HG02938 (cell line): ENCODE measurements at regions not wholly inside any gene's neighbourhood (a gene's known extent, or its start where the extent isn't known, plus 50 kb on each side); places are given as distances from the start of the nearest gene placed in this dataset.
"Not testable (repeated sequence)": the region's sequence is repeated elsewhere in the genome, so short reads cannot be mapped to it uniquely, and the experiment has no call there.

Experiments
- ATAC-seq: cut with Tn5 transposase; IDR thresholded peaks from one replicate; pipeline ENCODE4 v1.9.1; 2021; ENCODE audit warnings: mild to moderate bottlenecking, moderate library complexity; ENCODE audit not compliant: unreplicated experiment

DNA sequence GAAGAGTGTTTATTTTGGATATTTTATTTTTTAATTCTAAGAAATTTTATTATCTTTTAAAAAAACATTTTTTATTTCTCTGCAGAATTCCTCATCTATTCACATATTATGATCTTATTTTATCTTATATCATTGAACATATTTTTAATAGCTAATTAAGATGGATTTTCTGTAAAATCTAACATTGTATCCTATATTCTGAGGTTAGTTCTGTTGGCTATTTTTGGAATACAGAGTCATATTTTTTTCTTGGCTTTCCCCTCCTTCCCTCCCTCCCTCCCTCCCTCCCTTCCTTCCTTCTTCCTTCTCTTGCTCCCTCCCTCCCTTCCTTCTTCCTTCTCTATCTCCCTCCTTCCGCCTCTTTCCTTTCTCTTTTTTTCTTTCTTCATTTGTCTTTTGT lies 2326.6 kb upstream of the RAG2 start:
- ATAC-seq = no peak

DNA sequence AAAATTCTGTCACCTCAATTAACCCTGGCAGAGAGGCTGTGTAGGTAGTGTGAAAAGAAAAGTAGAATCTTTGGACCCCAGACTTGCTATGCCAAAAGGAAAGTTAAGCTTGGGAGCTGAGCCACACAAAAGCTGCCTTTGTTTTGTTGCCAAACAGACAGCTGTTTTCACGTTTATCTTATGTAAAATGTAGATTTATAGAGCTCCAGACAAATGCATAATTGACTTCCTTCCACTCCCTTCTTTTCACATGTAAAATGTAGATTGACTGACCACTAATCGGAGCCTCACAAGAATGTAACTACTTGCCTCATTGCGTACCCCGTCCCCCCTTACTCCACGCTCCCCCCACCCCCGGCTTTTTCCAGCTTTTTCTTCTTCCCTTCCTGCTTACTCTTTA lies 2302.2 kb upstream of the RAG2 start:
- ATAC-seq = no peak

DNA sequence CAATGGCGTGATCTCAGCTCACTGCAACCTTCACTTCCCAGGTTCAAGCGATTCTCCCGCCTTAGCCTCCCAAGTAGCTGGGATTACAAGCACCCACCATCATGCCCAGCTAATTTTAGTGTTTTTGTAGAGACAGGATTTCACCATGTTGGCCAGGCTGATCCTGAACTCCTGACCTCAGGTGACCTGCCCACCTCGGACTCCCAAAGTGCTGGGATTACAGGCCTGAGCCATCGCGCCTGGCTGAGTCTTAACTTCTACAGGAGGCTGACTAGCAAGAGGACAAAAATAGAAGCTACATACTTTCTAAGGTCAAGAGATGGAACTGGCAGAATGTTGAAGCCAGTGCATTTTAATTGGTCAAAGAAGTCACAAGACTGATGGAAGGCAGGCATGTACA lies 2296.2 kb upstream of the RAG2 start:
- ATAC-seq = not testable (repeated sequence)

DNA sequence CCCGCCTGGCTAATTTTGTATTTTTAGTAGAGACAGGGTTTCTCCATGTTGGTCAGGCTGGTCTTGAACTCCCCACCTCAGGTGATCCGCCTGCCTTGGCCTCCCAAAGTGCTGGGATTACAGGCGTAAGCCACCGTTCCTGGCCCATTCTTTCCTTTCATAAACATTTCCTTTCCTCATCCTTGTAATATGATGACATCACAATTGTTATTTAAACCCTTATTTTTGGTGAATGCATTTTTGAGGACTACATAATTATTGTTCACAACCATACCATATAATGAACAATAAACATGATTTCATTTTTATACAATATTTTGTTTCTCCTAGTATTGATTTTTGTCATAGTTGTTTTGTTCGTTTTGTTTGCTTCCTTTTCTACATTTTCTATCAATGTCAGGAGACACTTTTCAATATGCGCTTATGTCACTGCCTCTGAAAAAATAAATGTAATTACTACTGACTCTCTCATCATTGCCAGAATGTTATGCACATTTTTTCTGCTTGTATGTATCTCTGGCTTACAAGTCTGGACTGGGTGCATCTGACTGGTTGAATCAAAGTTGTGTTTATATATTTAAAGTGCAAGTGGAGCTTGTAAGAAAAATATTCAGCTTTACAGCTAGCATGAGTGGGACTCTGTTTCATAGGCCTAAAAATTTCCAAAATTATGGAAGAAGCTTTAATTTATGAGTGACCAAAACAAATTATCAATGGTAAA lies 2286.3 kb upstream of the RAG2 start:
- no peak for ATAC-seq

DNA sequence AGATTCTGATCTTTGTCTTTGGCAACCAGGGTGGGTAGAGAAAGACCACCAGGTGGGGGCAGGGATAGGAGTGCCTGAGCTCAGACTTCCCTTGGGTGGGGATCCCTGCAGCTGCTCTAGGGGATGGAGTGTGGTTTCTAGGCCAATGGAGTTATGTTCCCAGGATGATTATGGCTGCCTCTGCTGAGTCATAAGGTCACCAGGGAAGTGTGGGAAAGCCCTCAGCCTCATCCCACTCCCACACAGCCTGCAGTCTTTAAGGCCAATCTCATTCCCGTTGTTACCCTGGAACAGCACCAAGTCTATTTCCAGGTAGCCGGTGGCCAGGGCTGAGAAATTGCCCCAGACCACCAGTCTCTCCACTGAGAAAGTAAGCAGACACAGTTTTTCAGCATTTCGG lies 2269.3 kb upstream of the RAG2 start:
- no peak for ATAC-seq

DNA sequence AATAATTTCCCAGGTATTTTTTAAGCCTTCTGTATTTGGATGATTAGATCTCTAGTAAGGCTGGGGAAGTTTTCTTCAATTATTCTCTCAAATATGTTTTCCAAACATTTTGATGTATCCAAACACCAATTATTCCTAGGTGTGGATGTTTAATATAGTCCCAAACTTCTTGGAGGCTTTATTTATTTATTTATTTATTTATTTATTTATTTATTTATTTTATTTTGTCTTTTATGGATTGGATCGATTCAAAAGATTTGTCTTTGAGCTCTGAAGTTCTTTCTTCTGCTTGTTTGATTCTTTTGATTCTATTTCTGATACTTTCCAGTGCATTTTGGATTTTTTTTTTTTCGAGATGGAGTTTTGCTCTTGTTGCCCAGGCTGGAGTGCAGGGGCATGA lies 2267.9 kb upstream of the RAG2 start:
- no peak for ATAC-seq

DNA sequence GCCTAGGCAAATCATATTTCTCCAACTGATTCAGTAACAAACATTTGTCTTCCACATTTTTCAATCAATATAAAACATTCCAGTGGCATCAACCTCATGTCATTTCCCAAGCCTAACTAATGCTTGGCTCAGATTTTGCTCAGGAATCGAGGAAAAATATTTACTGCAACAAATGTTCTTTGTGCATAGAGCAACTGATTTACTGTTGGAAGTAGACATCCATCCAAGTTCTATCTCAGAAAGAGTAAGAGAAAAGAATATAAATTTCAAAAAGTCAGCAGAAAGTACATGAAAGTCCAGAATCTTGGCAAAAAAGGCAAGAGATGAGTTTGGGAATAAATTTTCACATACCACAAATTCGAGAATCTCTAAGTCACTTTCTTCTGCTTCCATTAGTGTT lies 2245.0 kb upstream of the RAG2 start:
- no peak for ATAC-seq

DNA sequence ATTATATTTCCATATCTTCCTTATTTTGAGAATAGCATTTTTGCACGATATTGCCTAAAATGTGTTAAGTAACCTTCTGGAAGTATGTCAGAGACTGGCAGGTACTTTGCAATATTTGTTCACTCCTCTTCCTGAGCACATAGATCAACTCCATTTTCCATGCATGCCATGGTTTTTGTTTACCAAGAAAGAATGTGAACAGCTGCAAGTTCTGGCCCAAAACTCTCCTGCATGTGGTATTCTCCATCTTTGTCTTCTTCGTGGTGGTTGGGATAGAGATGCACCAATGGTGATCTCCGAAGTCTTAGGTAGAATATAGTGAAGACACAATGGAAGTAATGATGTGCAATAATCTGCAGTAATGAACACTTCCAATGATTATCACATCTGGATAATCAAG lies 2241.0 kb upstream of the RAG2 start:
- ATAC-seq = no peak

DNA sequence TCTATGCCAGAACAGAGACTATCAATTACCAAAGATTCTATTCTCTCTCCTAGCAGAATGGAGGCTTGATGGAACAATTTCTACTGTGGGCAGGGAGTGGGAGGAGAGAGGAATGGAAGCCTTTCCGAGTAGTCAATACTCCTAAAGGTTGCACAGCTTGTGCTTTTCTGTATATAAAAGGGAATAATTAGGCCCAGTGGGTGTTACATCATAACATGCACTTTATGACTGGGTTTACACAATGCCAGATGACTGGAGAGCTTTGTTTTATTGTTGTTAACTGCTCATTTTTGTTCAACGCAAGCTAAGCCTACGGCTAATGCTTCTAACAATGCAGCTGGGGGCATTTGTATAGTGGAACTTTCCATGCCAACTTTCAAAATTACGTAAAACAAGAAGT lies 2237.9 kb upstream of the RAG2 start:
- no peak for ATAC-seq

DNA sequence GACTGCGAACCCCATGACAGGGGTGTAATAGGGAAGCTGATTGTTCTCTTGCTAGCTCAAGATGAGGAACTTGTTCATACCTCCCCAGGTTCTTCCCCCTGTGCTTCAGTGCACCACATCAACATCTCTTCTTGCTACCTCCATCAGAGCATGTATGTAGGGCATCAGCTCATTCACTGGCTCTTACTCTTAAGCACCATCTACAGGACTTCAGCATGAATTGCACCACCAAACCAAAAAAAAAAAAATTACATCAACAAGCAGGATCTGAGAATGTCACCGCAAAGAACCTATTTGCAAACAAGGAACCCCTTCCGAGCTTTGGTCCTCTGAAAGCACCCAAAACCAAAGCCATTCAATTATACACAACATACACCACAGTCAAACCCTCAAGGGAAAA lies 2226.5 kb upstream of the RAG2 start:
- no peak for ATAC-seq

DNA sequence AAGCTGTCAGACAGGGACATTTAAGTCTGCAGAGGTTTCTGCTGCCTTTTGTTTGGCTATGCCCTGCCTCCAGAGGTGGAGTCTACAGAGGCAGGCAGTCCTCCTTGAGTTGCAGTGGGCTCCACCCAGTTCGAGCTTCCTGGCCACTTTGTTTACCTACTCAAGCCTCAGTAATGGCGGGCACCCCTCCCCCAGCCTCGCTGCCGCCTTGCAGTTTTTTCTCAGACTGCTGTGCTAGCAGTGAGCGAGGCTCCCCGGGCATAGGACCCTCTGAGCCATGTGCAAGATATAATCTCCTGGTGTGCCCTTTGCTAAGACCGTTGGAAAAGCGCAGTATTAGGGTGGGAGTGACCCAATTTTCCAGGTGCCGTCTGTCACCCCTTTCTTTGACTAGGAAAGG lies 2223.8 kb upstream of the RAG2 start:
- ATAC-seq = not testable (repeated sequence)

DNA sequence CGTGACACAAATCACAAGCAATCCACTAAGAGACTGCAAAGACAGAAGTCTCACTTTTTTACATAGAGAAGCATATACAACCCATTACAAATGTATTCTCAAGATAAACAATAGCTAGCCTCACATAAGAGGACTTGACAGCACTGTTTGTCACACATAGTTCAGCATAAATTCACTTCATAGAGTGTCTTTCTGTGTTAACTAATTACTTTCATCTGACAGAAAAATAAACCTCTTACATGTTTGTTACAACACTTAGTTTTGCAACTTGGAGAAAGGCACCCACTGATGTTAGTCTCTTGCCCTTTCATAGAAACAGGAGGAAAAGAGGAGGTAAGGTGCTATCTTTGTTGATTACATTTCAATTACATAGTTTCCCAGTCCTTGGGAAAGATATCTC lies 2221.9 kb upstream of the RAG2 start:
- no peak for ATAC-seq

DNA sequence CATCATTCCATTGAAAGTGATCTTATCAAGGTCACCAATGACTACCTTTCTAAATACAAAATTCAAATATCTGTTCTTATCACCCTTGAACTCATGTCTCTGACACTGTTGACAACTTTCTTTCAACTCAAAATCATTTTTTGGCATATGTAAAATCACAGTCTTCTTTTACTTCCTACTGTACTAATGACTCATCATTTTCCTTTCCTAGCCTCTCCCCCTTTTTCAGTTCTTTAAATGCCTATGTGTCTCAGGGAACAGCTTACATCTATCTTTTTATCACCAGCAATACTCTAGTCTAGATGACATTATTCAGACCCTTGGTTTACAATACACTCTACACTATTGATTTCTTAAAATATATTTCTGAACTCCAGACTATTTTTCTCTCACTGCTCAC lies 2220.7 kb upstream of the RAG2 start:
- no peak for ATAC-seq

DNA sequence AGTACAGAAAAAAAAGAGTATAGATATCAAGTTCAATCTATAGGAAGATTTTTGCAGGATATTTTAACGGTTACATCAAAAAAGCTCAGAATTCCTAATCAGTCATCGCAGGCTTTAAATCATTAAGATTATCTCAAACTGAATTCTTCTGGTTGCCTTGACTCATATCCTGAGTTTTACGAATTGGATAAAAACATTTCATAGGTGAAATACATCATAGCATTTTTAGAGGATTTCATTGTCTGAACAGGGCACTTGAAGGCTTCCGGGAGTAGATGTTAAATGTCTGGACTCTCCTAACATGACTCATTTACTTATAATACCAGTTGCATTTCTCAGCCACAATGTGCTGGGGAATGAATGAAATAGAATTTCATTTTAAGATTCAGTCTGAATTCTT lies 2216.6 kb upstream of the RAG2 start:
- no peak for ATAC-seq

DNA sequence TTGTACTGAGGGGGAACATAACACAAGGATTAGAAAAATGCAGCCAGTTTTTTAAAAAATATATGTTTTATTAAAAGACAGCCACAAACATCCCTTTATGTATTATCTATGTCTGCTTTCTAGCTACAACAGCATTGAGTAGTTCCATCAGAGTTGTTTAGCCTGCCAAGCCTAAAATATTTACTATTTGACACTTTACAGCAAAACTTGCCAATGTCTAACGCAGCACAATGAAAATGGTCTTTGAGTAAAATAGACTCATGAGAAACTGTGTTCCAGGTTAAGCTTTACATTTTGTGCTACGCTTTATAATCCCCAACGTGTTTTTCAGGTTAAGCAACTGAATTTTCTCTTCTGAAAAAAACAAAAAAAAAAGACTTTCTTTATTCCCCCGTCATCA lies 2211.5 kb upstream of the RAG2 start:
- no peak for ATAC-seq

DNA sequence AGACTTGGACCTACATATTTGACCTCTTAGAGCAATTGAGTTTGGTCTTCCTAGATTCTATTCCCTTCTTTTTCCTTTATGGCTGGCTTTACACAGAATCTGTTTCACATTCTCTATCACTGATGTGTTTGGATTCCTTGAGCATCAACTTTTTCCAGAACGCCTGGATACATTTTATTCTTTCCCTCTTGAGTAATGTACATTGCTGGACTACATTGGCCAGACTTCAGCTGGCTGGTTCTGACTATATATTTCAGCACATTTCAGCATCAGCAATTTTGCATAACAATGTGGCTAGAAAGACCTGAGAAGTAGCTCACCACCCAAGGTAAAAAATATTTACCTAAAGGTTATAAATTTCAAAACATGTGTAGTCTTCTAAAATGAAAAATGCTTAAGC lies 2198.2 kb upstream of the RAG2 start:
- no peak for ATAC-seq

DNA sequence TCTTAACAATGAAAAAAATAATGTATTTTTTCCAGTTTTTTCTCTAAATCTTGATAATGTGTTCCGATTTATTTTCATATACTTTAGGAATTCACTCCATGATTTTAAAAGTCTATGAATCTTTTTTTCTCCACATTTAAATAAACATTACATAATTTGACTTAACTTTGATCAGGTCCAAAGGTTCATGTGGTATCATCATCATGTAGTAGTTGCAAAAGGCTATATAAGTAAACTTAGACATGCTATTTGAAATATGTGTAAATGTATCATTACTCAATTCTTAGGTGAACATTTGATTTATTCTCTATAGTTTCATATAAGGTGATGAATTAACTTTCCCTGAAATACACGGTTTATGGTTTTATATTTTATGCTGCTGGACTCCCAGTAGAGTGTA lies 2197.0 kb upstream of the RAG2 start:
- ATAC-seq = no peak

DNA sequence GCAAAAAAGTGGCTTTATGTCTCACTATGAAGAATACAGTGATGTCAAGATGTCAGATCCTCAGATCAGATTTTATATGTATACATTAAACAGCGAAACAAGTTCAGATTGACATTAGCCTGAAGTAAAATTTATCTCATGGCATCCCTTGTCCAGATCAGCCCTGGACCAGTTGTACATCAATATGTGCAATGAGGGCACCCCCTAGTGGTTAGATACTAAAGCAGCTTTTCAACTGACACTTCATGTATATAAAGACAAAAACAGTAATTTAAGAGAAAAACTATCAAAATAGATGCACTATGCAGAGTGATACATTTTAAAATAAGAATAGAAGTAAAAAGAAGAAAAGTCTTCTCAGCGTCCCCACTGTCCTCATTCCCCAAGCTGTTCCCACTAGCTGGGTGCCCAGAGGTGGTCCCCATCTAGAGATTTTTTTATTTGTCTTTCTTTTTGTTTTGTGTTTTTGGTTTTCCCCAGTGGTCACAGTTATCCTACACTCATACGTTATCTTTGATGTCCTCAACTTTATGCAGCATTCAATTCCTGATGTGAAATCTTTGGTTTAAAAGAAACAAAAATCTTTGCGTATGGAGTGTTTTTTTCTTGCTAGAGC lies 2193.4 kb upstream of the RAG2 start:
- ATAC-seq = peak; percentile 61

DNA sequence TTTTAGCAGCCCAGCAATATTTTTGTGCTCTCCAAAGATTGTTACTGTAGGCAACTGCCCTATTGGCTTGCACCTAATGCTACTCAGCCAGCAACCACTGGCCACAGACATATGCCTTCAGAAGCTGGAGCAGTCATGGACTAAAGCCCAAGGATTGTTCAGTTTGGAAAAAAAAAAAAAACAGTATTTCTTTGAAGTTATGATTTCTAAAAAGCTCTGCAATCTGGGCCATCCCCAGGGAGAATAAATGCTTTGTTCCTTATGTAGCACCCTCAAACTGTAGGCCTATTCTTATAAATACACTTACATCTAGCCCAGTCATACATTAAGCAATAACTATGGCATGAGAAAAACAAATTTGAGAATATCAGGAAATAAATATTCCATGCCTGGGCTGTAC lies 2190.5 kb upstream of the RAG2 start:
- no peak for ATAC-seq

DNA sequence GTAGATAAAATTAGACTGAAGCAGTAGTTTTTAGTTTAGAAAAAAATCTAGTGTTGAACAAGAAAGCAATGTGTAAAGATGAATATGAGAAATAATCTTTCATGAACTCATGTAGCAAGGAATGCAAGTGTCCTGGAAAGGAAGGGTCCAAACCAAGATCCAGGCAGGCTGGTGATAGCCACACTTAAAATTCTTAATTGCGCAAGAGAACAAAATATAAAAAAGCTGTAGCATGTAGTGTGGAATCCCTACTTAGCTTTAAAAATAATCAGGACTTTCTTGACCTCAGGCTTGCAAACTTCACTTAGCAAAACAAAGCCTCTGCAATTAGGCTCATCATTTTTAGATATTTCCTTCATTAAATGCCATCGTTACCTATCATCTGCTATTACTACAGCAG lies 2186.1 kb upstream of the RAG2 start:
- ATAC-seq = no peak

DNA sequence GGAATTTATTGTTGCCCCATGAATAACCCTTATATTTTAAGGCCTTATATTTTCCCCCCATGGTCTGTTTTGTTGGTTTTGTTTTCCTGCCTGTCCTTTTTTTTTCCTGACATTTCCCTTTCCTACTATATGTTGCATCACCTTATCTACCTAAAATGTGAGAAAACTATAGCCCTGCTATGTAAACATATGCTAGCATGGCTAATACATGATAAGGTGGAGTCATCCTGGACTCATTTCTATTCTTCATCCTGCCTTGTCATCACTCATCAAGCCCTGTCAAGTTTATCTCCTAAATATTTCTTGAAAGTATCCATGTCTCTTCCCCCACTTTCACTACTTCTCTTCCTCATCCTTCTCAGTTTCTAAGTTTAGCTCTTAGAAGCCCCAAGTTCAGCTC lies 2168.8 kb upstream of the RAG2 start:
- ATAC-seq = no peak

DNA sequence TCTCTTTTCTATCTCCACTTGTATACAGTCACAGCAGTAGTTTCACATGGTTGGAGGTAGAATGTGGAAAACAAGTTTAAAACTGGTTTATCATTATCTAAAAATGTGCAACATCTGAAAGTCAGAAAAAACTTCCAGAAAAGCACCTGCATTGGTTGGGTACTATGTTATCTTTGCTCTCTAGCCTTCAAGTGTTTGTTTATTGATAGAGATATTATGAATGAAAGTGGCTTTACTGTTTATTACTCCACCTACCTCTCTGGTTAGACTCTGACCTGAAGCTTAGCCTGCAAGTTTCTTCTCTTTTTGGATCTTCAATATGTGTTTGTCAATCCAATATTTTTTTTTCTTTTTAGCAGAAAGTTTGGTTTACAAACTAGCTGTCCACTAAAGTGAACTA lies 2161.4 kb upstream of the RAG2 start:
- no peak for ATAC-seq

DNA sequence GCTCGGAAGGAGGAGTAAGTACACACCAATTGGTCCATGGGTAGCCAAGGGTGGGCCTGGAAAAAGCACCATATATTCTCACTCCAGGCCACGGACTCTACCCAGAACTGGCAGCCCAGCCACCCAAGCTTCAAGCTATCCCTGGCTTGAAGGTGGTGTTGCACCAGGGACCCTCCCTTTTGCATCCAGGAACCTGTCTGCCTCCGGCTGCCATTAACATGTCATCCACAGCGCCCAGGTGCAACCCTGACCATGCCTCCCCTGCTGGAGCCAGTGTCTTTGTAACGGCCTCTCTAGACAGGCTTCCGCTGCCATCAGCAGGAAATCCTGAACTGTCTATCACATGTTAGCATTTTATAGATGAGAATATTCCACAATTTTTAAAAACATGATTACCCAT lies 2158.5 kb upstream of the RAG2 start:
- no peak for ATAC-seq
